HCT116 (cell line): ENCODE measurements at regions not wholly inside any gene's neighbourhood (a gene's known extent, or its start where the extent isn't known, plus 50 kb on each side); places are given as distances from the start of the nearest gene placed in this dataset.

Experiments used
- CBX3 ChIP-seq: IDR thresholded peaks from 2 replicates; pipeline ENCODE4 v1.6.1; 2012; ENCODE audit warnings: low read depth
- CEBPB ChIP-seq: IDR thresholded peaks from 2 replicates; pipeline ENCODE4 v1.6.1; 2012; ENCODE audit warnings: low read depth
- EZH2 ChIP-seq: fragments of 200-600 bp; sonication (generic); IDR thresholded peaks from 2 replicates; pipeline ENCODE4 v1.6.1; 2017; ENCODE audit warnings: antibody characterized with exemption, mixed run types
- EZH2phosphoT487 ChIP-seq: fragments of 200-600 bp; IDR thresholded peaks from 2 replicates; pipeline ENCODE4 v1.6.1; 2018; ENCODE audit warnings: antibody characterized with exemption, borderline replicate concordance
- JUND ChIP-seq: IDR thresholded peaks from 2 replicates; pipeline ENCODE4 v1.6.1; 2012
- POLR2A ChIP-seq: IDR thresholded peaks from 2 replicates; pipeline ENCODE4 v1.7.0; 2011; ENCODE audit warnings: borderline replicate concordance; ENCODE audit not compliant: insufficient read depth, insufficient read length; ENCODE audit errors: extremely low read depth
- POLR2AphosphoS5 ChIP-seq: IDR thresholded peaks from 2 replicates; pipeline ENCODE4 v1.6.1; 2011; ENCODE audit warnings: mild to moderate bottlenecking, low read depth, low read length, moderate library complexity
- SIN3A ChIP-seq: IDR thresholded peaks from 2 replicates; pipeline ENCODE4 v1.6.1; 2012; ENCODE audit warnings: low read depth
- SP1 ChIP-seq: IDR thresholded peaks from 2 replicates; pipeline ENCODE4 v1.6.1; 2012; ENCODE audit warnings: low read depth
- TCF7L2 ChIP-seq: IDR thresholded peaks from 2 replicates; pipeline ENCODE4 v1.7.0; 2011; ENCODE audit warnings: borderline replicate concordance, inconsistent platforms; ENCODE audit not compliant: insufficient read depth, insufficient read length; ENCODE audit errors: extremely low read depth
- YY1 ChIP-seq: IDR thresholded peaks from 2 replicates; pipeline ENCODE4 v1.6.1; 2011; ENCODE audit warnings: low read length, low read depth, moderate library complexity, mild to moderate bottlenecking; ENCODE audit not compliant: insufficient replicate concordance; ENCODE audit errors: extremely low read depth
- ZNF274 ChIP-seq: fragments of 200-500 bp; sonication (Bioruptor generic); IDR thresholded peaks from 2 replicates; pipeline ENCODE4 v1.6.1; 2014; ENCODE audit warnings: mild to moderate bottlenecking, low read depth, low read length, inconsistent platforms
- TF ChIP-seq, protein P1 (sequence below), 3 experiments: fragments of 200-600 bp in 1 of 3; sonication (generic) in 1 of 3; IDR thresholded peaks in 2 of 3; conservative IDR thresholded peaks in 1 of 3; 2 replicates each; pipeline ENCODE4 v1.5.1; 2012 to 2017; ENCODE audit warnings: low read depth in 2 of 3, low read length in 2 of 3, antibody characterized with exemption in 1 of 3, borderline replicate concordance in 1 of 3, control low read depth in 1 of 3, mild to moderate bottlenecking in 1 of 3, mixed read lengths in 1 of 3, mixed run types in 1 of 3, moderate library complexity in 1 of 3; ENCODE audit not compliant: insufficient read depth in 1 of 3
- TF ChIP-seq, protein P2 (sequence below): IDR thresholded peaks from 2 replicates; pipeline ENCODE4 v1.6.1; 2011; ENCODE audit warnings: mild to moderate bottlenecking, low read length, moderate library complexity; ENCODE audit not compliant: insufficient replicate concordance; ENCODE audit errors: extremely low read depth

DNA sequence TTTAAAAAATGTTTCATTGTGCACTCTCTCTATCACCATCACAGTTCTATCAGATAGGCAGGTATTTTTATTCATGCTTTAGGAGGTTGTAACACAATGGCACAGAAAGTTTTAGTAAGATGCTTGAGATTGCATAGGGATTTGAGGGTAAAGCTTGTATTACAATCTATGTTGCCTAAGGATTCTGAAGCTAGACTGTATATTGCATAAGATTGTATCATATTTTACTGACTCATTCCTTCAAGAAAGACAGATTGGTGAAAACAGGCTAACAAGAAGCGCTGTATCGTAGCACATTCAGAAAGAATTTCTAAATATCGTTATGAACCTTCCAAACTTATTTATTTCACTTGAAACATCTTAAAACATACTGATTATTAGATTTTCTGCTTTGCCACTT lies 577.7 kb downstream of the EBF1 start:
- TF ChIP-seq POLR2A (no peak), YY1 (no peak), JUND (no peak), POLR2AphosphoS5 (no peak), CBX3 (no peak), EZH2 (no peak), SP1 (no peak), EZH2phosphoT487 (no peak), ZNF274 (no peak), SIN3A (no peak), CEBPB (no peak), TCF7L2 (no peak)
- TF ChIP-seq, protein P1, sequence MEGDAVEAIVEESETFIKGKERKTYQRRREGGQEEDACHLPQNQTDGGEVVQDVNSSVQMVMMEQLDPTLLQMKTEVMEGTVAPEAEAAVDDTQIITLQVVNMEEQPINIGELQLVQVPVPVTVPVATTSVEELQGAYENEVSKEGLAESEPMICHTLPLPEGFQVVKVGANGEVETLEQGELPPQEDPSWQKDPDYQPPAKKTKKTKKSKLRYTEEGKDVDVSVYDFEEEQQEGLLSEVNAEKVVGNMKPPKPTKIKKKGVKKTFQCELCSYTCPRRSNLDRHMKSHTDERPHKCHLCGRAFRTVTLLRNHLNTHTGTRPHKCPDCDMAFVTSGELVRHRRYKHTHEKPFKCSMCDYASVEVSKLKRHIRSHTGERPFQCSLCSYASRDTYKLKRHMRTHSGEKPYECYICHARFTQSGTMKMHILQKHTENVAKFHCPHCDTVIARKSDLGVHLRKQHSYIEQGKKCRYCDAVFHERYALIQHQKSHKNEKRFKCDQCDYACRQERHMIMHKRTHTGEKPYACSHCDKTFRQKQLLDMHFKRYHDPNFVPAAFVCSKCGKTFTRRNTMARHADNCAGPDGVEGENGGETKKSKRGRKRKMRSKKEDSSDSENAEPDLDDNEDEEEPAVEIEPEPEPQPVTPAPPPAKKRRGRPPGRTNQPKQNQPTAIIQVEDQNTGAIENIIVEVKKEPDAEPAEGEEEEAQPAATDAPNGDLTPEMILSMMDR (IDR thresholded peaks at IDR 0.05 in 2 of 3, conservative IDR thresholded peaks at IDR 0.05 in 1 of 3; ENCODE audit: borderline replicate concordance in 1 of 3, insufficient read depth in 1 of 3, low read depth in 2 of 3, low read length in 2 of 3): no peak
- TF ChIP-seq, protein P2, sequence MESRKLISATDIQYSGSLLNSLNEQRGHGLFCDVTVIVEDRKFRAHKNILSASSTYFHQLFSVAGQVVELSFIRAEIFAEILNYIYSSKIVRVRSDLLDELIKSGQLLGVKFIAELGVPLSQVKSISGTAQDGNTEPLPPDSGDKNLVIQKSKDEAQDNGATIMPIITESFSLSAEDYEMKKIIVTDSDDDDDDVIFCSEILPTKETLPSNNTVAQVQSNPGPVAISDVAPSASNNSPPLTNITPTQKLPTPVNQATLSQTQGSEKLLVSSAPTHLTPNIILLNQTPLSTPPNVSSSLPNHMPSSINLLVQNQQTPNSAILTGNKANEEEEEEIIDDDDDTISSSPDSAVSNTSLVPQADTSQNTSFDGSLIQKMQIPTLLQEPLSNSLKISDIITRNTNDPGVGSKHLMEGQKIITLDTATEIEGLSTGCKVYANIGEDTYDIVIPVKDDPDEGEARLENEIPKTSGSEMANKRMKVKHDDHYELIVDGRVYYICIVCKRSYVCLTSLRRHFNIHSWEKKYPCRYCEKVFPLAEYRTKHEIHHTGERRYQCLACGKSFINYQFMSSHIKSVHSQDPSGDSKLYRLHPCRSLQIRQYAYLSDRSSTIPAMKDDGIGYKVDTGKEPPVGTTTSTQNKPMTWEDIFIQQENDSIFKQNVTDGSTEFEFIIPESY: no peak
